Left ventricle myocardium inferior (tissue), 1 donor: ENCODE measurements at regions not wholly inside any gene's neighbourhood (a gene's known extent, or its start where the extent isn't known, plus 50 kb on each side); places are given as distances from the start of the nearest gene placed in this dataset.

Experiments used
- DNase-seq: peaks from one replicate; pipeline ENCODE4 v3.0.0-alpha.2; 2020
- H3K27ac ChIP-seq: fragments of 200-600 bp; replicated peaks from 2 replicates; pipeline ENCODE4 v1.8.0; 2021
- H3K27me3 ChIP-seq: fragments of 200-600 bp; 2 replicates; pipeline ENCODE4 v1.8.0; 2021; ENCODE audit warnings: low read depth
- H3K36me3 ChIP-seq: fragments of 200-600 bp; 2 replicates; pipeline ENCODE4 v1.8.0; 2021
- H3K4me1 ChIP-seq: fragments of 200-600 bp; 2 replicates; pipeline ENCODE4 v1.8.0; 2021
- H3K4me3 ChIP-seq: fragments of 200-600 bp; 2 replicates; pipeline ENCODE4 v1.8.0; 2021; ENCODE audit warnings: mild to moderate bottlenecking, moderate library complexity
- H3K9me3 ChIP-seq: fragments of 200-600 bp; replicated peaks from 2 replicates; pipeline ENCODE4 v1.8.0; 2021
- CTCF ChIP-seq: fragments of 200-600 bp; IDR thresholded peaks from 2 replicates; pipeline ENCODE4 v1.8.0; 2021; ENCODE audit warnings: antibody characterized with exemption, mild to moderate bottlenecking, borderline replicate concordance
- intact Hi-C: fragments of 100-400 bp; cut with micrococcal nuclease; formaldehyde crosslinking; loops from one replicate; pipeline ENCODE4 v1.11.0; 2022
- donor health status: DM: no; HTN: yes; CAD: no; lungs with severe emphysema.

DNA sequence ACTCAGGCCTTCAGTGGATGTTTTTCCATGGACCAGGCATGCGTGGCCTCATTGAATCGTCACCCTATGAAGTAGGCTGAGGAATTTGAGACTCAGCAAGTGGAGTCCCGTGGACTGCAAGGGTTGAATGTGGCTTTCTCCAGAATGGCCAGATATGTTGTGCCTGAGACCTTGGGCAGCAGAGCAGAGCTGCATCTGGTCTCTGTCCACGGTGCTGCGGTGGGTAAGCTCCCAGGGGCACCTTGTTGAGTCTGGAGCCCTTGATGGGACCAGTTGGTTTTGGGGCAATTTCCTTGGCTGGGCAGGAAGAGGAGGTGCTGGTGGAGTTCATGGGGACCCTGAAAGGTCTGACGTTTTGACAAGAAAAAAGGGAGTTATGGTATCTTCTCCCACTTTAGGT, 368.1 kb upstream of the EEF2KMT start:
- intact Hi-C loops, result no loop called here
- Histone ChIP-seq H3K36me3 (no peaks in the 10 kb centered on the region), H3K4me3 (no peak overlapping the region)

GRCh38 chr16:5463820-5464219, 366.2 kb upstream of the EEF2KMT start:
- no peak for TF ChIP-seq CTCF
- Histone ChIP-seq H3K9me3 (peaks cover 9% of the 10 kb centered on the region), H3K36me3 (no peaks in the 10 kb centered on the region), H3K27ac (no peak overlapping the region), H3K4me3 (no peak overlapping the region), H3K27me3 (peaks cover 26% of the 10 kb centered on the region), H3K4me1 (no peaks in the 10 kb centered on the region)
- DNase-seq, result no peak
- intact Hi-C loops, result no loop called here

More for the DNA sequence above, 368.1 kb upstream of the EEF2KMT start:
- TF ChIP-seq CTCF, result no peak
- H3K9me3 ChIP-seq, result peaks cover 11% of the 10 kb centered on the region
- H3K4me1 ChIP-seq, result no peaks in the 10 kb centered on the region
- DNase-seq, result no peak
- peaks cover 26% of the 10 kb centered on the region for H3K27me3 ChIP-seq
- H3K27ac ChIP-seq, result no peak overlapping the region

DNA sequence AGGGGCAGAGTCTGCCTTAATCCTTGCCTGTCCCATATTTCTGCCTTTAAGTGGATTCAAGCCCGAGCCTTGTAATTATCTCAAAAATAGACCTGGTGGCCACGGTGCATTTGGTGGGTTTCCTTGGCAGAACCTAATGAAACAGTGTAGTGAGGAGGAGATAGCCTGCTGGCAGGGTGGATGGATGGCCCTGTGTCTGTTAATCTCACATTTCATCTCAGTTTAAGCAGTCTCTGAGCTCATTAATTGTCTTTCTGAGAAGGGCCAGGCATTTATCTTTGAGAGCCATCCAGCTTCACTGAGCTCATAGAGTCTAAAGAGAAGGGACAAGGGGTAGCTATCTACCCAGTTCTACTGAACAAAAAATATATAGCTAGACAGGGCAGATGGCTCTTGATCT, 364.0 kb upstream of the EEF2KMT start:
- TF ChIP-seq CTCF, result no peak
- H3K9me3 ChIP-seq, result no peaks in the 10 kb centered on the region
- DNase-seq, result no peak

GRCh38 chr16:5461141-5461540, 363.5 kb upstream of the EEF2KMT start:
- Histone ChIP-seq H3K4me3 (no peak overlapping the region), H3K27me3 (peaks cover 33% of the 10 kb centered on the region), H3K9me3 (no peaks in the 10 kb centered on the region), H3K27ac (no peak overlapping the region), H3K36me3 (no peaks in the 10 kb centered on the region), H3K4me1 (no peaks in the 10 kb centered on the region)
- no peak for DNase-seq
- no peak for TF ChIP-seq CTCF
- intact Hi-C loops, result no loop called here

More for the DNA sequence above, 364.0 kb upstream of the EEF2KMT start:
- Histone ChIP-seq H3K27ac (no peak overlapping the region), H3K4me1 (no peaks in the 10 kb centered on the region), H3K27me3 (peaks cover 36% of the 10 kb centered on the region), H3K4me3 (no peak overlapping the region), H3K36me3 (no peaks in the 10 kb centered on the region)
- intact Hi-C loops, result no loop called here

DNA sequence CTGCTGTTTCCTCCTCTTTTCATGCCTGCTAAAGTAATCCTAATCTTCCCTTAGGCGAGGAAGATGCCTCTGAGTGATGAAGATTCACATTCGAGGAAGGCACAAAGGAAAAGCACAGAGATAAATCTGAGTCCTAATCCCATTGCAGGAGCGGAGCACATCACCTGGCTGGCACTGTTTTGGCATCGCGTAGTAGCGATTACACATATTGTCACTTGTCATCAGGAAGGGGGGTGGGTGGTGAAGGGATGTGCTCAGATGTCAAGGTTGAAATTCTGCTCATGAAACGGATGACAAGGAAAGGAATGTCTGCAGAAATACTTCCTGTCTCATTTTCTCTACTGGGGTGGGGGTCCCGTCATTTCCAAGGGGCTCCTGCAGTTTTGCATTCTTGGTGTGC, 363.1 kb upstream of the EEF2KMT start:
- no peak overlapping the region for H3K4me3 ChIP-seq
- H3K27me3 ChIP-seq, result peaks cover 33% of the 10 kb centered on the region
- no peaks in the 10 kb centered on the region for H3K9me3 ChIP-seq
- TF ChIP-seq CTCF, result no peak
- no peaks in the 10 kb centered on the region for H3K4me1 ChIP-seq
- intact Hi-C loops, result no loop called here
- no peaks in the 10 kb centered on the region for H3K36me3 ChIP-seq
- no peak overlapping the region for H3K27ac ChIP-seq
- no peak for DNase-seq

DNA sequence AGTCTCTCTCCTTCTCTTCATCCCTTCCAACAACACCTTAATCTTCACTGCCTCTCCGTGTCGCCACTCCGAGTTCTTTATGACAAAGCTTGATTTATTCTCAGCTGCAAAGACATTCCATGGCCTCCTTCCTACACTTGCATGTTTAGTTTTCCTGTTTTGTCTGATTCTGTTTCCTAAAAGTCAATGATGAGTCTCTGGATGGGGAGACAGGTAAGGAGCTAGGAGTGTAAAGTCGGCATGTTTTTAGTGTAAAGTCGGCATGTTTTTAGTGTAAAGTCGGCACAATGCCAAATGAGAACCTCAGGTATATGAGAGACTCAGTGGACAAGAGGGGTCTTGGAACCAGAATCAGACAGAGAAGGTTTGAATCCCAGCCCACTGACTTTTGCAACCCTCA, 362.3 kb upstream of the EEF2KMT start:
- H3K4me1 ChIP-seq, result no peaks in the 10 kb centered on the region
- TF ChIP-seq CTCF, result no peak
- DNase-seq, result no peak
- no peaks in the 10 kb centered on the region for H3K9me3 ChIP-seq
- H3K4me3 ChIP-seq, result no peak overlapping the region
- H3K27me3 ChIP-seq, result peaks cover 33% of the 10 kb centered on the region
- H3K36me3 ChIP-seq, result no peaks in the 10 kb centered on the region
- H3K27ac ChIP-seq, result no peak overlapping the region
- intact Hi-C loops, result no loop called here
